ENCODE measurements at regions not wholly inside any gene's neighbourhood (a gene's known extent, or its start where the extent isn't known, plus 50 kb on each side); places are given as distances from the start of the nearest gene placed in this dataset.

DNA sequence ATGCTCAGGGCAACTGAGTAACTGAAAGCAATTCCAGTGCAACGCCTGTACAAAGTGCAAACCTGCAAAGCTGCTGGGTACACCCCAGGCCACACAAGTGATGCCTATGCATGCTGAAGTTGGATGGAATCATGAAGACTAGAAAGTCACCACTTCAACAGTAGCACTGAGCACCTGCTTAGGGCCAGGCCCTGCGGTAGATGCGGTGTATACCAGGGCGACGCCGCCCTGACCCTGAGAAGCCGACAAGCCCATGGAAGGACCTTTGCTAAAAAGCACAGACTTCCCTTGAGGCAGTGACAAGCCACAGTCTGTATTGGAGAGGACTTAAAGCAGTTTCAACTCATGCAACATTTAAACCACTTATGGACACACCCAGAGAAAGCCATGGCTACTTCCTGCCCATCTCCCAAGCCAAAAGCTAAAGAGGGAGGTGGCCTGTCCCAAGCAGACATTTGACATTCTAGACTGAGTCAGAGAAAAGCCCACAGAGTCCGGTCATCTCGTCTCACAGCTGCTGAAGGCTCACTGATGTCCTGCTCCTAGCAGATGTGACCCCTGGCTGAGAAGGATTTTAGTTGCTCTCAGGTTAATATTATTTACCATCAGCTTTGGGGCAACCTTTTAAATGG, 843.9 kb upstream of the TMEM132C start:
- no peak for TF ChIP-seq CTCF (IDR thresholded peaks at IDR 0.05; ENCODE audit: borderline replicate concordance, control extremely low read depth, extremely low read depth, insufficient read depth, missing control alignments)
- in situ Hi-C loops (cut with MboI; ENCODE audit: low sequenced_read_pairs, unreplicated experiment) = no loop called here
- no peak for DNase-seq (ENCODE audit: low spot score)

- DNase-seq (ENCODE audit: low spot score) = no peak
- no peak for TF ChIP-seq CTCF (IDR thresholded peaks at IDR 0.05; ENCODE audit: borderline replicate concordance, control extremely low read depth, extremely low read depth, insufficient read depth, missing control alignments)
- in situ Hi-C loops (cut with MboI; ENCODE audit: low sequenced_read_pairs, unreplicated experiment) = no loop called here
These were observed 841.5 kb upstream of the TMEM132C start for GRCh38 chr12:127425474-127425873.

- no peak for TF ChIP-seq CTCF (IDR thresholded peaks at IDR 0.05; ENCODE audit: borderline replicate concordance, control extremely low read depth, extremely low read depth, insufficient read depth, missing control alignments)
- in situ Hi-C loops (cut with MboI; ENCODE audit: low sequenced_read_pairs, unreplicated experiment) = no loop called here
- no peak for DNase-seq (ENCODE audit: low spot score)
These were observed 838.5 kb upstream of the TMEM132C start for GRCh38 chr12:127428420-127428819.

GRCh38 chr12:127429551-127430285, 837.3 kb upstream of the TMEM132C start:
- in situ Hi-C loops (cut with MboI; ENCODE audit: low sequenced_read_pairs, unreplicated experiment) = no loop called here
- DNase-seq (ENCODE audit: low spot score) = no peak
- no peak for TF ChIP-seq CTCF (IDR thresholded peaks at IDR 0.05; ENCODE audit: borderline replicate concordance, control extremely low read depth, extremely low read depth, insufficient read depth, missing control alignments)

- in situ Hi-C loops (cut with MboI; ENCODE audit: low sequenced_read_pairs, unreplicated experiment) = no loop called here
- no peak for DNase-seq (ENCODE audit: low spot score)
- no peak for TF ChIP-seq CTCF (IDR thresholded peaks at IDR 0.05; ENCODE audit: borderline replicate concordance, control extremely low read depth, extremely low read depth, insufficient read depth, missing control alignments)
These were observed 836.6 kb upstream of the TMEM132C start for GRCh38 chr12:127430401-127430800.

DNA sequence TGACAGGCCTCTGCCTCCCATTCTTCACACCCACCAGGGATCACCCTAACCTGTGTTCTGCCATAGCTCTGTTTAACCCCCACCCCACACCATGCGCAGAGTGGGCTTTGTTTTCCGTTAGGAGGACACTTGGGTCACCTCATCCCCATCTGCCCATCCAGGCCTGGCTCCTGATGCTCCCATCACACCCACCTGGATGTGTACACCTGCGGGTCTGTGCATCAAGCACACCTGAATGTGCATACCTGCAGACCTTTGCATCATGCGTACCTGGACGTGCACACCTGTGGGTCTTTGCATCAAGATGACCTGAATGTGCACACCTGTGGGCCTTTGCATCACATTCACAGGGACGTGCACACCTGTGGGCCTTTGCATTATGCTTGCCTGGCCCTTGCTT, 835.8 kb upstream of the TMEM132C start:
- in situ Hi-C loops (cut with MboI; ENCODE audit: low sequenced_read_pairs, unreplicated experiment) = no loop called here
- TF ChIP-seq CTCF (IDR thresholded peaks at IDR 0.05; ENCODE audit: borderline replicate concordance, control extremely low read depth, extremely low read depth, insufficient read depth, missing control alignments) = no peak
- DNase-seq (ENCODE audit: low spot score) = no peak

Data from GM13976 (cell line).